Lower lobe of right lung (tissue), 2 donors: ENCODE measurements at regions not wholly inside any gene's neighbourhood (a gene's known extent, or its start where the extent isn't known, plus 50 kb on each side); places are given as distances from the start of the nearest gene placed in this dataset.

Source experiments
- ATAC-seq, 2 donors: fragments of 200-7000 bp; cut with Tn5 transposase; one replicate each; pipeline ENCODE4 v1.9.1; 2020 to 2022; ENCODE audit warnings: mild to moderate bottlenecking in 2 of 2, moderate library complexity in 2 of 2
- DNase-seq: peaks from one replicate; pipeline ENCODE4 v3.0.0-alpha.2; 2020
- H3K27ac ChIP-seq: fragments of 200-600 bp; one replicate; pipeline ENCODE4 v1.8.0; 2022
- H3K27me3 ChIP-seq: fragments of 200-600 bp; one replicate; pipeline ENCODE4 v1.8.0; 2022; ENCODE audit warnings: low read depth
- H3K36me3 ChIP-seq: fragments of 200-600 bp; one replicate; pipeline ENCODE4 v1.8.0; 2022; ENCODE audit warnings: mild to moderate bottlenecking
- H3K4me1 ChIP-seq: fragments of 200-600 bp; one replicate; pipeline ENCODE4 v1.8.0; 2022
- H3K4me3 ChIP-seq: fragments of 200-600 bp; one replicate; pipeline ENCODE4 v1.8.0; 2022; ENCODE audit warnings: mild to moderate bottlenecking
- H3K9me3 ChIP-seq: fragments of 200-600 bp; one replicate; pipeline ENCODE4 v1.8.0; 2022
- intact Hi-C: fragments of 100-400 bp; cut with DNase I; formaldehyde crosslinking; loops from one replicate; pipeline ENCODE4 v1.11.0; 2022
- TF ChIP-seq, protein P1 (sequence below): fragments of 200-600 bp; IDR thresholded peaks from one replicate; pipeline ENCODE4 v1.8.0; 2022; ENCODE audit warnings: antibody characterized with exemption, mild to moderate bottlenecking
- donor health status: DM: no; HTN: yes; CAD: no; lungs with severe emphysema.

GRCh38 chr3:103381296-103382079 lies 946.7 kb downstream of the ZPLD1 start:
- DNase-seq (no peak), ATAC-seq (no peak)
- no peaks in the 10 kb centered on the region for H3K9me3 ChIP-seq
- H3K36me3 ChIP-seq = no peaks in the 10 kb centered on the region
- no peaks in the 10 kb centered on the region for H3K4me1 ChIP-seq
- TF ChIP-seq, protein P1, sequence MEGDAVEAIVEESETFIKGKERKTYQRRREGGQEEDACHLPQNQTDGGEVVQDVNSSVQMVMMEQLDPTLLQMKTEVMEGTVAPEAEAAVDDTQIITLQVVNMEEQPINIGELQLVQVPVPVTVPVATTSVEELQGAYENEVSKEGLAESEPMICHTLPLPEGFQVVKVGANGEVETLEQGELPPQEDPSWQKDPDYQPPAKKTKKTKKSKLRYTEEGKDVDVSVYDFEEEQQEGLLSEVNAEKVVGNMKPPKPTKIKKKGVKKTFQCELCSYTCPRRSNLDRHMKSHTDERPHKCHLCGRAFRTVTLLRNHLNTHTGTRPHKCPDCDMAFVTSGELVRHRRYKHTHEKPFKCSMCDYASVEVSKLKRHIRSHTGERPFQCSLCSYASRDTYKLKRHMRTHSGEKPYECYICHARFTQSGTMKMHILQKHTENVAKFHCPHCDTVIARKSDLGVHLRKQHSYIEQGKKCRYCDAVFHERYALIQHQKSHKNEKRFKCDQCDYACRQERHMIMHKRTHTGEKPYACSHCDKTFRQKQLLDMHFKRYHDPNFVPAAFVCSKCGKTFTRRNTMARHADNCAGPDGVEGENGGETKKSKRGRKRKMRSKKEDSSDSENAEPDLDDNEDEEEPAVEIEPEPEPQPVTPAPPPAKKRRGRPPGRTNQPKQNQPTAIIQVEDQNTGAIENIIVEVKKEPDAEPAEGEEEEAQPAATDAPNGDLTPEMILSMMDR = no peak
- H3K27ac ChIP-seq = no peak overlapping the region
- intact Hi-C loops = no loop called here
- no peak overlapping the region for H3K4me3 ChIP-seq
- no peaks in the 10 kb centered on the region for H3K27me3 ChIP-seq

DNA sequence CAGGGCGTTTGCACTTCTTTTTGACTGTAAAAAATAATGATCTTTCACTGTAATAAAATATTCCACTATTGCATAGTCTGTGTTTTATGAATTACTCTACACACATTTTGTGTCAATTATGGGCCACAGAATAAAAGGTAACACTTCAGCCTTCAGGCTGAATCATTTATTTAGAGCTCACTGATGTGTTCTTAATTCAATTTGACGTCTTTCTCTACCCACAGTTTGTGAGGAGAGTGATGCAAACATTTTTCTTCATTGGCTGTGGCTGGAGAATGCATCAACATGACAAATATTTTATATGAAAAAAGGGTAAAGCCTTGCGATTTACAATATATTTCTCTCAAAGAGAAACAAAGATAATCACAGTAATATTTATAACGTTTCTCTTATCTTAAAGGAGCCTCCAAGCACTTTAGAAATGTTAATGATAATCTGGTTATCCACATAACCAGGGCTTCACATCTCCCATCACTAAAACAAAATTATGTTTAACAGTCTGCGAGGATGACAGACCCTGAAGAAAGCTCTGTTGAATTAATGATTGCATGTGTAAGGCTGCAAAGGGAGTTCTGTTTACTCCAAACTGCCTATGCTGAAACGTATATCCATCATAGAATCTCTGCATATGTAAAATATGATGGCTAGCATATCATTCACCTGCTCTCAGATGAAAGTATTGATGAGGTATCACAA lies 951.3 kb downstream of the ZPLD1 start:
- ATAC-seq = no peak
- H3K4me3 ChIP-seq = no peak overlapping the region
- H3K27ac ChIP-seq = no peak overlapping the region
- H3K36me3 ChIP-seq = no peaks in the 10 kb centered on the region
- no peak for DNase-seq
- no peaks in the 10 kb centered on the region for H3K4me1 ChIP-seq
- no peaks in the 10 kb centered on the region for H3K9me3 ChIP-seq
- no peaks in the 10 kb centered on the region for H3K27me3 ChIP-seq
- TF ChIP-seq, protein P1 = no peak
- intact Hi-C loops = no loop called here

DNA sequence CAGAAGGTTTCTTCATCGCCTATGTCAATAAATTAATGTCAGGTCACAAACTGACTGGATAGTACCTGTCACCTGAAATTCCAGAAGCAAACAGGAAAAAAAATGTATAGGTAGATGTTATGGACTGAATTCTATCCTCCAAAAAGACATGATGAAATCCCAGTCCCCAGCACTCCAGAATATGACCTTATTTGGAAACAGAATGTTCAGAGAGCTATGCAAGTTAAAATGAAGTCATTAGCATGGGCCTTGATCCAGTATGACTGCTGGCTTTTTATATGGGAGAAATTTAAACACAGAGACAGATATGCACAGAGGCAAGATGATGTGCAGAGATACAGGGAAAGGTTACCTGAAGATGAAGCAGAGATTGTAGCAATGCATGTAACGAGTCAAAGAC lies 953.4 kb downstream of the ZPLD1 start:
- H3K27ac ChIP-seq = no peak overlapping the region
- no peak overlapping the region for H3K4me3 ChIP-seq
- no peak for ATAC-seq
- no peaks in the 10 kb centered on the region for H3K4me1 ChIP-seq
- H3K9me3 ChIP-seq = no peaks in the 10 kb centered on the region
- H3K36me3 ChIP-seq = no peaks in the 10 kb centered on the region
- TF ChIP-seq, protein P1 = no peak
- no peaks in the 10 kb centered on the region for H3K27me3 ChIP-seq
- DNase-seq = no peak
- intact Hi-C loops = no loop called here

- H3K27me3 ChIP-seq = no peaks in the 10 kb centered on the region
- intact Hi-C loops = no loop called here
- H3K4me3 ChIP-seq = no peak overlapping the region
- ATAC-seq (no peak), DNase-seq (no peak)
- no peak overlapping the region for H3K27ac ChIP-seq
- TF ChIP-seq, protein P1 = no peak
- H3K36me3 ChIP-seq = no peaks in the 10 kb centered on the region
- no peaks in the 10 kb centered on the region for H3K9me3 ChIP-seq
- no peaks in the 10 kb centered on the region for H3K4me1 ChIP-seq
These were observed 954.5 kb downstream of the ZPLD1 start for GRCh38 chr3:103389356-103389755.

GRCh38 chr3:103393395-103394186 lies 958.8 kb downstream of the ZPLD1 start:
- no peak for ATAC-seq
- DNase-seq = no peak
- H3K9me3 ChIP-seq = no peaks in the 10 kb centered on the region
- H3K36me3 ChIP-seq = no peaks in the 10 kb centered on the region
- H3K4me1 ChIP-seq = no peaks in the 10 kb centered on the region
- intact Hi-C loops = no loop called here
- TF ChIP-seq, protein P1 = no peak
- H3K27me3 ChIP-seq = no peaks in the 10 kb centered on the region
- H3K27ac ChIP-seq = no peak overlapping the region
- H3K4me3 ChIP-seq = no peak overlapping the region
